HG02981 (cell line): ENCODE measurements at regions not wholly inside any gene's neighbourhood (a gene's known extent, or its start where the extent isn't known, plus 50 kb on each side); places are given as distances from the start of the nearest gene placed in this dataset.

ENCODE experiments used
- ATAC-seq: cut with Tn5 transposase; IDR thresholded peaks from one replicate; pipeline ENCODE4 v1.9.1; 2021; ENCODE audit warnings: mild to moderate bottlenecking, moderate library complexity; ENCODE audit not compliant: unreplicated experiment

DNA sequence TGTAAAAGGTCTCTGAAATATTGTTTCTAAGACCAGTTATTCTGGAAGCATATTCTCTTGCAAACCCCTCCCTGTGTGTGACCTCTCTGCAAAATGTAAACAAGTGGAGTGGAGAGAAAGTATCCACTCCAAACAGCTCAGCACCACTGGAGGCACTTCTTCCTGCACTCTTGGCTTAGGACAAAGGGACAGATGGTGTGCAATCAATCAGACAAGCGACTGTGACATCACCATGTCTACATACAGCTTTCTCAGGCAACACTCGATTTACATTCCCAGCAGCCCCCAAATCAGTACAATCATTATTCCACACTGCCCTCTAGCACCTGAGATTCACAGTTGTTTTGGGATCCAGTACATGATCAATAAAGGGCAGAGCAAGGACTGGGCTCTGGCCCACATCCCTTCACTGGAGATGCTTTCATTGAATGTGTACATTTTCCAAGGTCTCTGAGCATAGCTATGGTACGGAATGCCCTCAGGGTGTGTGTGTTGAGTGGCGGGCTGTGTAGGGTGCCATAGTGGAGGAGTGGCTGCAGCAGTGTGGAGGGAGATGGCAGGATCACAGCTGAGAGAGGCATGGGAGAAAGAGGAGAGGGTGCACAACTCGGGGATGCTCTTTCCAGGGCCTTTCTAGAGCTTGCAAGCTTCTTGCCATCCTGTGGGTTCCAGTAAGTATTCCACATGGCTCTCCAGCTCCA lies 311.8 kb upstream of the ST6GAL2 start:
- ATAC-seq = no peak

DNA sequence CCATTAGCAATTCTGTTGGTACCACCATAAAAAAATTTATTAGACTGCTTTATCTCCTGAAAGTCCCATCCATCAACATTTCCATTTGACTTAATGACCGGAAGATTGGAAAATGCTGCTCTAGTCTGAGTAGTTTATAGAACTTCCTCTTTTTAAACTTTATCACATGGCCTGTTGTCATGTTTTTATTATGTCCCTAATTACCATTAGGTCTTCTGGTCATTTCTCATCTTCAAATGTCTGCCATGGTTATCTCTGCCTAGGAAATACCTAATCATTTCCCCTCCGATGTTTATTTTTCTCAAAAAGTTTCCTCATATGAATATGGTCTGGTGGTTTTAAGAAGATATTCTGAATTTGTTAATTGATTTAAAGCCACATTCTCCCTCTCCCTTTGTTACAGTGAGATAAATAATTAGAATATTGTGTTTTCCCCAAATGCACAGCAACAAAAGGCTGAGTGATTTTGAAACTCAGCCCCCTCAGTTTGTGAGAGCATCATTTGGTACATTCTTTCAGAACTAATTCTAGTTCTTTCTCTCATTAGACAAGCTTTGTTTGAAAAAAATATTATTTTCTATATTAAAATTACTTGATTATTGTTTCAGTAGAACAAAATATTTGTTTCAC lies 317.1 kb upstream of the ST6GAL2 start:
- ATAC-seq = no peak

DNA sequence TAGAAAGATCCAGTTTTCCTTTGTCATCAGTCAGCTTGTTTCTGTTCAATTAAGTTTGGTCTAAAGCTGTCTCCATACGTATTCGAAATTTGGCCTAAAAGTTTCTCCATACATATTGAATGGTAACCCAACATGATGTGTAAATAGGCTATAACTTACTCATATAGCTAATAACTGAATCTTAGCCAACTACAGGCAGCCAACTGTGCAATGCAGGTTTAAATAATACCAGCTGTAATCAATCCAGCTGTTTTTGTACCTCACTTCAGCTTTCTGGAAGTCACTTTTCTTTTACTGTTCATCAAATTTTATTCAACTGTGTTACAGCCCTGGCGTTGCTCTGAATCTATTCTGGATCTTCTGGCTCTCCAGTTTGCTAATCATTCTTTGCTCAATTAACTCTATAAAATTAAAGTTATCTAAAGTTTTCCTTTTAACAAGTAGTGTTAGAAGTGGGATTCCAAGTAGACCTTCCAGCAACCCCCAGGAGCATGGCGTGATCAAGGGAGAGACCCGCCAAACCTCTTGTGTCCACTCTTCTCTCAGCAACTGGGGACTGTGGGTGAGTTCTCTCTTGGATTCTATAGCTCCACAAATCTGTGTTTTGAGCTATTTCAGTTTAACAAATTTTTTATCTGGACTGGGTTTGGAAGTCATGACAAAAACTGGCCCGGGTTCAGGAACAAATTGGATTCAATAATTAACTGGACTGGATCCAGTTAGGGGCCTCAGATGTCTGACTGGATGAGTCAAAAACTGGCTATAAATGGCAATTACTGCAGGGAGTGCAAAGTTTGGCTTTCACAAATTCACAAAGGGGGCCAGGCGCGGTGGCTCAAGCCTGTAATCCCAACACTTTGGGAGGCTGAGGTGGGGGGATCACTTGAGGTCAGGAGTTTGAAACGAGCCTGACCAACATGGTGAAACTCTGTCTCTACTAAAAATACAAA lies 329.7 kb upstream of the ST6GAL2 start:
- no peak for ATAC-seq

GRCh38 chr2:107218208-107218607 lies 332.2 kb upstream of the ST6GAL2 start:
- no peak for ATAC-seq

DNA sequence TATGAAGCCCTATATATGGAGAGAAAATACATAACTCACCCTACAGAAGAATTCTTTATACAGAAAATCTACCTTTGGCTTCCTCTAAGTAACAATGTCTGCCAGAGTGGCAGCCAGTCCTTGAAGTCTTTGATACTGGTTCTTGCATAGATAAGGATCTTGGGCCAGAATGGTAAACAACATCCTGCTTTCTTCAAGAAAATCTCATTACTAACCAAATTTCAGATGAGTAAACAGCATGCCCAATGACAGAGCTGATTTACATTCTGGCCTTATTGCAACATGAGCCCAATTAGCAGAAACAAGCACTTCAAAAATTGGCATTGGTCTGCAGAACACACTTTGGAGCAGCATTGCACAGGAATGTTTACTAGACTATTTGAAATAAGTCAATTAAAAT lies 336.5 kb upstream of the ST6GAL2 start:
- ATAC-seq = no peak

DNA sequence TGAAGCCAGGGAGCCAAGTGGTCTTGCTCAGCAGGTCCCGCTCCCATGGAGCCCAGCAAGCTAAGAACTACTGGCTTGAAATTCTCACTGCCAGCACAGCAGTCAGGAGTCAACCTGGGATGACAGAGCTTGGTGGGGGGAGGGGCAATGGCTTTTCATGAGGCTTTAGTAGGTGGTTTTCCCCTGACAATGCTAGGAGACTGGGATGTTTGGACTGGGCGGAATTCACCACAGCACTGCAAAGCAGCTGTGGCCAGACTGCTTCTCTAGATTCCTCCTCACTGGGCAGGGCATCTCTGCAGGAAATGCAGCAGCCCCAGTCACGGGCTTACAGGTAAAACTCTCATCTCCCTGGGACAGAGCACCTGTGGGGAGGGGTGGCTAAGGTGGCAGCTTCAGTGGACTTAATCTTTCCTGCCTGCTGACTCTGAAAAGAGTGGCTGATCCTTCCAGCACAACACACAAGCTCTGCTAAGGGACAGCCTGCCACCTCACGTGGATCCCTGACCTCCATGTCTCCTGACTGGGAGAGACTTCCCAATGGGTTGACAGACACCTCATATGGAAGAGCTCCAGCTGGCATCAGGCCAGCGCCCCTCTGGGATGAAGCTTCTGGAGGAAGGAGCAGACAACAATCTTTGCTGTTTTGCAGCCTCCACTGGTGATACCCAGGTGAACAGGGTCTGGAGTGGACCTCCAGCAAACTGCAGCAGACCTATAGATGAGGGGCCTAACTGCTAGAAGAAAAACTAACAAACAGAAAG lies 349.7 kb upstream of the ST6GAL2 start:
- no peak for ATAC-seq

DNA sequence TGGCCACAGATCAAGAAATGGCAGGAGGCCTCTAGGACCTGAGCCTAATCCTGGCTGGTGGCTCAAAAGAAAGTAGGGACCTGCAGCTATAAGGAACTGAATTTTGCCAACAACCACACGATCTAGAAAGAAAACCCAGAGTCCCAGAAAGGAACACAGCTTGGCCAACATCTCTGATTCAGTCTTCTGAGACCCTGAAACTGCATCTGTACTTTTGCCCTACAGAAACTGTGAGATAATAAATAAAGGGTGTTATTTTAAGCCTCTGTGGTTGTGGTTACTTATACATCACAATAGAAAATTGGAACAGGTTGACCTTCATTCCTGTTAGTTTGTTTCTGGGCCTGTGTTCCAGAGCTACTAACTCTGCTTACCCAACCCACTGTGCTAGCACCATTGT lies 356.8 kb upstream of the ST6GAL2 start:
- ATAC-seq = no peak

DNA sequence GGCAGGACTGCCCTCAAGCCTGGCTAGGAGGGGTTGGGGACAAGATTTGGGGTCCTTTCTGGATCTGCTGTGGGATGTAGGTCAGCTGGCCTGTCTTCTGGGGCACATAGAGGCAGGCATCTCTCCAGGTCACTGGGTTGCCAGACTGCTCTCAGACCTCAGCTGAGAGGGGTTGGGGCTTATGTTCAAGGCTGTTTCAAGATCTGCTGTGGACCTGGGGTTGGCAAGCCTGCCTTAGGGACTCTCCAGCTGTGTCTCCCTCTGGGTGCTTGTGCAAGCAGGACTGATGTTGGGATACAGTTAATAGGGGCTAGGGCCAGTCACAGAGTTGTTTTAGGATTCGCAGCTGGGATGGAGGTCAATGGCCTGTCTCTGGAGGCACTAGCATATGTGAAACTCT lies 363.0 kb upstream of the ST6GAL2 start:
- no peak for ATAC-seq

DNA sequence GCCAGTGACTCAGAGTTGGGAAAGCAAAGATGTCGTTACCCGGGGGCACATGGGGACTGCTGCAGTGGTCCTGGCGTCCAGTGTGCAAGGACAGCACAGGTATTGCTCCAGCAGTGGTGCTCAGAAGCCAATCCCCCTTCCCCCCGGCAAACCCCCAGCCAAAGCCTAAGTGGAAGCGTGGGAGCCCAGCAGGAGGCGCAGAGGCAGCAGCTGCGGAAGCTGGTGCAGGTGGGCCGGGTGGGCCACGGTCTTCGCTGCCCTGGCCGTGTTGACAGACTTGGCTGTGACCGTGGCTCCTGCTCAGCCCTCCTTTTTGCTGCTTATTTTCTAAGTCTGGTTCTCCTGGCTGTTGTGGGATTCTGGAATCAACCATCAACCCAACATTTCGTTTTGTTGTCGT lies 369.8 kb upstream of the ST6GAL2 start:
- no peak for ATAC-seq

DNA sequence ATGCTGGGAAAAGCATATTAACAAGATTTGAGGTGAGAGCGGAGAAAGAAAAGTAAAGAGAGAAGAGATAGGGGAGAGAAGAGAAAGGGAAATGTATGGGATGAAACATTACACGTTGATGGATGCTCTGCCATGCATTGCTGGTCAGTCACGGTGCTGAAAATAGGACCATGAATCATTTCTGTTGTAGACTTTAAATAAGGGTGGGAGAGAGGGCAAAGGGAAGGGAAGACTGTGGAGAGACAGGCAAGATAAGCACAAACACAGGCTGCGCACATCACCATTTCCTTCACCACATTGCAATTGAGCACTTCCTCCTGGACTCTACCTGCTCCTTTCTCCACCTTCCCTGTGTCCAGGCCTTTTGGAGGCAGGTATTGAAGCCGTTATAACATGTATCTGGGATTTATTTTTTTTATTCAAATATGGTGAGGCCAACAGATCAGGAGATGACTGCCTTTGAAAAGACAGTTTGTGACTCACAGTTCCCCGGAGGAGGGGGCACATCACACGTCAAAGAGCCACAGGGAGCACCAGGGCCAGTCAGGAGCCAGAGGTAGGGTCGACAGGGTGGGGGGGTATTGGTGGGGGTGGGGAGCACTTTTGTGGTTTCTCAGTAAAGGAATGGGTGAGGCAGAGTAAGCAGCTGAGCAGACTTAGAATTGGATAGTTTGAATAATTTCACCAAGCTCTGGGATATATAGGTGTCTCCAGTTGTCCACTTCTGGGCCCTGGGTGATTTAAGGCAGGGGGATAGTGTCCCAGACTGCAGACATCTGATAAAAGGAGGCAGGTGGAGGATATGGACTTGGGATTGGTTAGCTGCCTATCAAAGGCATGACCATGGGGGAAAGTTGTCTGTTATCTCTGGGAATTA lies 372.8 kb upstream of the ST6GAL2 start:
- no peak for ATAC-seq

DNA sequence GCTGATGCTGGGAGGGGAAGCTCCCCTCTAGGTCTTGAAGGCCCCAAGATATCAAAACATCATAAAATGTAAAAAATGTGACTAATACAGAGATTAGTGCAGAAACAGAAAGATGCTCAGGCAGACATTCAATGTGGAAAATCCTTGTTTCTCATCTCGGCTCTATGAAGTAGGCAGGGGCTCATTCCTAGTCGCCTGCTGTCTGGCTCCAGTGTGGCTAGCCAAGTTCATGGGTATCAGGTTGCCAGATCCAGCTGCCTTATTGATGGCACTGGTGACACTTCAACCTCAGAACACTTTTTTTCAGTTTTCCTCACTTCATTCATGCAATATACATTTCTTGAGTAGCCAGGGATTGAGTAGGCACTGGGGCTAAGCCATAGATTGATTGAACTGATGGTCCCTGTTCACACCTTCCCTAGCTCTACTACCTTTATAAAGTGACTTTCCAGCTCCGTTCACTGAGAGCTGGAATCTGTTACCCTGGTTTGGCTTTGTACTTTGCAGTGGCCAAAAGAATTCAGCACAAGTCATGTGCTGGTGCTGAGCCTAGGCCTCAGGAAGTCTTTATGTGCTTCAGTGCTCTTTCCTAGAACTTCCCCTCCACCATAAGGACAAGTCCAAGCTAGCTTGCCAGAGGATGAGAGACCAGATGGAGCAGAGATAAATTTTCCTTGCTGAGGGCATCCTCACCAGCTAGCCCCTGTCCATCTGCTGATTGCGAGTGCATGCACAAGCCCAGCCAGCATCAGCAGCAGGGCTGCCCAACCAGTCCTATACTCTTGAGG lies 373.6 kb upstream of the ST6GAL2 start:
- no peak for ATAC-seq

DNA sequence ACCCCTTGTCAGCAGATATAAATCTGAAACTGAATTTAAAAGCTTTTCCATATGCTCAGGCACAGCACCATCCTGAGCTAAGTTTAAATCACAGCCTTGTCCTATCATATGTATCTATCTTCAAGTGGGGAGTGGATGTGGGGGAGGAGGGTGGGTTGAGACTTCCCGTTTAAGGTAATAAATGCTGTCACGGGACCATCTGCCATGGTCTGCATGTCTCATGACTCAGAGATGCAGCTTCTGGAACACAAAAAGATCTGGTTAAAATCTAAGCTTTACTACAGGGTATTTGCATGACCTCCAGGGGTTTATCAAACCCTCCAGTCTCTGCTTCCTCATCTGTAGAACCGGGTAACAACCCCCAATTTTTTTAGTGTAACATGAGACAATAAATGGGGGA lies 377.7 kb upstream of the ST6GAL2 start:
- no peak for ATAC-seq

GRCh38 chr2:107264184-107264583 lies 378.2 kb upstream of the ST6GAL2 start:
- no peak for ATAC-seq

GRCh38 chr2:107266555-107266954 lies 380.6 kb upstream of the ST6GAL2 start:
- no peak for ATAC-seq

DNA sequence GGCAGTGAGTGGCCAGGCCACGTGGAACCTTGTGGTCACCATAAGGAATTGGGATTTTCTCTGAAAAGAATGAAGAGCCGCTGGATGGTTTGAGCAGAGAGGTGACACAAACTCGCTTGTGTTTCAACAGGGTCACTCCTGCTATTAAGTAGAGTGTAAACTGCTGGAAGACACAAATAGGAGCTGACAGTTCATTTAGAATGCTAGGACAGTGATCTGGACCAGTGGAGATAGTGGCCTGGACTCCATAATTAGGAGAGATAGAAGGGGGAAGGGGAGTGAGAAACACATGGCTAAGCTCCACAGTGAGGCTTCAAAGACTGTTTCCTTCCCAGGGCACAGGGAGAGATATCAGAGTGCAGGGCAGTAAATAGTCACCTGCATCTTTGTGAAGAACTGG lies 381.1 kb upstream of the ST6GAL2 start:
- ATAC-seq = no peak

- ATAC-seq = no peak
Measured at GRCh38 chr2:107276034-107276433, 390.1 kb upstream of the ST6GAL2 start.

DNA sequence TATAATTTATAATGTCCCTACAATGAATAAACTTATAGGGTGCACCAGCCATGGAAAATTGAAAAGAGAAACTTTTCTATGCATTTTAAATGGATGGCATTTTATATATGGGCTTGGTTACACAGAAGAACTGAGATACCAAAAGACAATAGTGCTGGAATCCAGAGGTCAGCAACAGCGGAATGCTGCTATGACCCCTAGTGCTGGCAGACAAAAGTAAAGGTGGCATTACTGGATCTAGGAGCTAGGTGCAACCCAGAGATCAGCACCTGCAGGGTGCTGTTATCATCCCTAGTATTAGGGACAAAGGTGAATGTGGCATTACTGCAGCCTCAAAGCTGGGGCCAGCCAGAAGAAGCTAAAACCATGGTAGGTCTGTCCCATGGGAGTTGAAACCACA lies 392.7 kb upstream of the ST6GAL2 start:
- ATAC-seq = no peak

- ATAC-seq = no peak
Measured at GRCh38 chr2:107281637-107282036, 395.7 kb upstream of the ST6GAL2 start.

GRCh38 chr2:107282135-107282534 lies 396.2 kb upstream of the ST6GAL2 start:
- ATAC-seq = no peak
